GM12891 (cell line): ENCODE measurements at regions not wholly inside any gene's neighbourhood (a gene's known extent, or its start where the extent isn't known, plus 50 kb on each side); places are given as distances from the start of the nearest gene placed in this dataset.
"Not testable (repeated sequence)": the region's sequence is repeated elsewhere in the genome, so short reads cannot be mapped to it uniquely, and the experiment has no call there.

ENCODE experiments used
- DNase-seq: peaks from one replicate; pipeline ENCODE4 v3.0.0; 2011; ENCODE audit warnings: low spot score; ENCODE audit not compliant: insufficient read length
- FAIRE-seq: peaks from 2 replicates; lab custom pipeline; 2011; peaks lifted over from hg19 to GRCh38; lab: Jason Lieb, UNC
- PAX5 ChIP-seq: IDR thresholded peaks from 2 replicates; pipeline ENCODE4 v1.6.1; 2011; ENCODE audit warnings: low read length, moderate library complexity, mild to moderate bottlenecking; ENCODE audit not compliant: insufficient read depth, severe bottlenecking
- POLR2A ChIP-seq: IDR thresholded peaks from 2 replicates; pipeline ENCODE4 v1.6.1; 2011; ENCODE audit warnings: low read depth, low read length, control low read depth
- POLR2AphosphoS5 ChIP-seq: IDR thresholded peaks from 2 replicates; pipeline ENCODE4 v1.6.1; 2011; ENCODE audit warnings: low read depth, low read length, control low read depth
- POU2F2 ChIP-seq: IDR thresholded peaks from 2 replicates; pipeline ENCODE4 v1.6.1; 2011; ENCODE audit warnings: low read depth, mild to moderate bottlenecking, control low read depth, low read length, moderate library complexity
- SPI1 ChIP-seq: IDR thresholded peaks from 2 replicates; pipeline ENCODE4 v1.6.1; 2011; ENCODE audit warnings: low read depth, low read length, control low read depth
- TAF1 ChIP-seq: IDR thresholded peaks from 2 replicates; pipeline ENCODE4 v1.6.1; 2011; ENCODE audit warnings: low read depth, low read length, control low read depth

GRCh38 chr2:144798989-144799388, 279.1 kb upstream of the ZEB2 start:
- DNase-seq (no peak), FAIRE-seq (no peak)
- TF ChIP-seq POLR2A, result no peak
- no peak for TF ChIP-seq PAX5
- TF ChIP-seq TAF1, result no peak
- no peak for TF ChIP-seq SPI1
- TF ChIP-seq POU2F2, result no peak
- no peak for TF ChIP-seq POLR2AphosphoS5

- no peak for TF ChIP-seq PAX5
- no peak for TF ChIP-seq SPI1
- TF ChIP-seq POLR2A, result no peak
- TF ChIP-seq POLR2AphosphoS5, result no peak
- no peak for TF ChIP-seq TAF1
- TF ChIP-seq POU2F2, result no peak
- DNase-seq (no peak), FAIRE-seq (no peak)
These were observed 278.1 kb upstream of the ZEB2 start for GRCh38 chr2:144798034-144798433.

- no peak for FAIRE-seq
- DNase-seq, result no peak
- TF ChIP-seq POLR2A, result no peak
- TF ChIP-seq SPI1, result no peak
- TF ChIP-seq POU2F2, result no peak
- TF ChIP-seq POLR2AphosphoS5, result no peak
- TF ChIP-seq TAF1, result no peak
- no peak for TF ChIP-seq PAX5
These were observed 277.0 kb upstream of the ZEB2 start for GRCh38 chr2:144796936-144797335.

GRCh38 chr2:144796164-144796563, 276.2 kb upstream of the ZEB2 start:
- TF ChIP-seq TAF1 (no peak), POLR2A (no peak), SPI1 (no peak), POLR2AphosphoS5 (no peak), POU2F2 (no peak), PAX5 (no peak)
- DNase-seq (no peak), FAIRE-seq (no peak)

- no peak for DNase-seq
- TF ChIP-seq POU2F2 (no peak), TAF1 (no peak), POLR2A (no peak), PAX5 (no peak), POLR2AphosphoS5 (no peak), SPI1 (no peak)
- FAIRE-seq, result no peak
These were observed 265.3 kb upstream of the ZEB2 start for GRCh38 chr2:144785253-144785652.

GRCh38 chr2:144780983-144781382, 261.1 kb upstream of the ZEB2 start:
- DNase-seq (no peak), FAIRE-seq (no peak)
- TF ChIP-seq POLR2AphosphoS5, result no peak
- TF ChIP-seq TAF1, result no peak

GRCh38 chr2:144776766-144777165, 256.8 kb upstream of the ZEB2 start:
- FAIRE-seq (no peak), DNase-seq (no peak)
- TF ChIP-seq SPI1, result no peak

GRCh38 chr2:144774809-144775208, 254.9 kb upstream of the ZEB2 start:
- DNase-seq, result no peak
- TF ChIP-seq POU2F2 (no peak), SPI1 (no peak), POLR2AphosphoS5 (no peak), TAF1 (no peak), PAX5 (no peak), POLR2A (no peak)
- no peak for FAIRE-seq

- DNase-seq (no peak), FAIRE-seq (no peak)
- no peak for TF ChIP-seq PAX5
- no peak for TF ChIP-seq SPI1
- TF ChIP-seq POLR2AphosphoS5, result no peak
- no peak for TF ChIP-seq POU2F2
- TF ChIP-seq POLR2A, result no peak
- no peak for TF ChIP-seq TAF1
These were observed 251.4 kb upstream of the ZEB2 start for GRCh38 chr2:144771348-144771747.

GRCh38 chr2:144770616-144771230, 250.8 kb upstream of the ZEB2 start:
- DNase-seq (no peak), FAIRE-seq (no peak)
- TF ChIP-seq POU2F2, result no peak
- TF ChIP-seq TAF1, result no peak
- TF ChIP-seq POLR2AphosphoS5, result no peak
- no peak for TF ChIP-seq POLR2A
- TF ChIP-seq PAX5, result no peak
- TF ChIP-seq SPI1, result no peak

- not testable (repeated sequence) for DNase-seq, FAIRE-seq
These were observed 241.0 kb upstream of the ZEB2 start for GRCh38 chr2:144760939-144761338.
